NT2/D1 (cell line): ENCODE measurements at regions not wholly inside any gene's neighbourhood (a gene's known extent, or its start where the extent isn't known, plus 50 kb on each side); places are given as distances from the start of the nearest gene placed in this dataset.

Source experiments
- DNase-seq: peaks from one replicate; pipeline ENCODE4 v3.0.0-alpha.2; 2011; ENCODE audit warnings: low read depth, low spot score
- H3K27me3 ChIP-seq: 2 replicates; pipeline ENCODE4 v1.6.0; 2011; ENCODE audit warnings: mild to moderate bottlenecking; ENCODE audit not compliant: insufficient read length, insufficient read depth
- H3K36me3 ChIP-seq: 2 replicates; pipeline ENCODE4 v1.6.1; 2011; ENCODE audit warnings: mild to moderate bottlenecking, low read length, mixed read lengths; ENCODE audit not compliant: insufficient read depth, insufficient read length
- H3K4me1 ChIP-seq: 2 replicates; pipeline ENCODE4 v1.5.1; 2011; ENCODE audit not compliant: insufficient read depth, insufficient read length
- H3K4me3 ChIP-seq: 2 replicates; pipeline ENCODE4 v1.5.1; 2011; ENCODE audit warnings: low read depth; ENCODE audit not compliant: insufficient read length
- H3K9ac ChIP-seq: 2 replicates; pipeline ENCODE4 v1.6.0; 2011; ENCODE audit warnings: low read depth; ENCODE audit not compliant: insufficient read length
- H3K9me3 ChIP-seq: 2 replicates; pipeline ENCODE4 v1.5.1; 2011; ENCODE audit warnings: mild to moderate bottlenecking, low read length; ENCODE audit not compliant: insufficient read depth
- SUZ12 ChIP-seq: IDR thresholded peaks from 2 replicates; pipeline ENCODE4 v1.6.1; 2011; ENCODE audit not compliant: insufficient read length, insufficient read depth; ENCODE audit errors: extremely low read depth
- YY1 ChIP-seq: IDR thresholded peaks from 2 replicates; pipeline ENCODE4 v1.6.1; 2011; ENCODE audit not compliant: insufficient read length, insufficient read depth
- ZNF274 ChIP-seq: IDR thresholded peaks from 2 replicates; pipeline ENCODE4 v1.6.1; 2011; ENCODE audit warnings: mild to moderate bottlenecking, low read depth, low read length

DNA sequence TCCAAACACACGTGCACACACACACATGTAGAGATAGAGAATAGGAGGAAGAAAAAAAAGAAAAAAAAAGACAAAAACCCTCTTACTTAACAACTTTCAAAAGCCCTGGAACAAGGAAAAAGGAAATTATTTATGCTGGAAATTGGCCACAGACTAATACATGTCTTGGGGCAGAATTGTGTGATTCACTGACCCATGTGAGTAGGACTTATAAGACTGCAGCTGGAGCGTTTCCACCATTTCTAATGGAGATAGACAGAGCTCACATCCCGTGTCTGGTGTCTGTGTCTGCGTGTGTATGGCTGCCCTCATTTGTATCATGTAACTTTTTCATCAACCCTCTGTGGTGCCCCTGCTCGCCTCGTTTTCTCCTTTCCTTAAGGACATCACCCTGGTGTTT is 99.8 kb upstream of the PDE10A start:
- Histone ChIP-seq H3K27me3 (no peaks in the 10 kb centered on the region), H3K36me3 (no peaks in the 10 kb centered on the region), H3K9me3 (peaks cover 8% of the 10 kb centered on the region; the same call in 1 of the 2 replicates), H3K4me3 (no peak overlapping the region), H3K4me1 (no peaks in the 10 kb centered on the region), H3K9ac (no peak overlapping the region)
- no peak for TF ChIP-seq YY1
- TF ChIP-seq SUZ12, result no peak
- no peak for TF ChIP-seq ZNF274
- DNase-seq, result no peak

GRCh38 chr6:165762125-165762524 is 99.1 kb upstream of the PDE10A start:
- Histone ChIP-seq H3K4me1 (no peaks in the 10 kb centered on the region), H3K27me3 (no peaks in the 10 kb centered on the region), H3K9ac (no peak overlapping the region), H3K4me3 (no peak overlapping the region), H3K36me3 (no peaks in the 10 kb centered on the region), H3K9me3 (peaks cover 8% of the 10 kb centered on the region; the same call in 1 of the 2 replicates)
- DNase-seq, result no peak
- no peak for TF ChIP-seq ZNF274
- no peak for TF ChIP-seq YY1
- TF ChIP-seq SUZ12, result no peak

- Histone ChIP-seq H3K27me3 (no peaks in the 10 kb centered on the region), H3K4me3 (no peak overlapping the region), H3K36me3 (no peaks in the 10 kb centered on the region), H3K9me3 (peaks cover 8% of the 10 kb centered on the region; the same call in 1 of the 2 replicates), H3K4me1 (peaks cover under 1% of the 10 kb centered on the region), H3K9ac (no peak overlapping the region)
- DNase-seq, result no peak
- TF ChIP-seq YY1 (no peak), SUZ12 (no peak), ZNF274 (no peak)
Measured at GRCh38 chr6:165760803-165761185, 97.8 kb upstream of the PDE10A start.

GRCh38 chr6:165760126-165760802 is 97.2 kb upstream of the PDE10A start:
- Histone ChIP-seq H3K27me3 (no peaks in the 10 kb centered on the region), H3K4me1 (peaks cover 2% of the 10 kb centered on the region), H3K9ac (no peak overlapping the region), H3K36me3 (no peaks in the 10 kb centered on the region), H3K4me3 (no peak overlapping the region), H3K9me3 (peaks cover 8% of the 10 kb centered on the region; the same call in 1 of the 2 replicates)
- DNase-seq, result no peak
- TF ChIP-seq ZNF274 (no peak), YY1 (no peak), SUZ12 (no peak)

DNA sequence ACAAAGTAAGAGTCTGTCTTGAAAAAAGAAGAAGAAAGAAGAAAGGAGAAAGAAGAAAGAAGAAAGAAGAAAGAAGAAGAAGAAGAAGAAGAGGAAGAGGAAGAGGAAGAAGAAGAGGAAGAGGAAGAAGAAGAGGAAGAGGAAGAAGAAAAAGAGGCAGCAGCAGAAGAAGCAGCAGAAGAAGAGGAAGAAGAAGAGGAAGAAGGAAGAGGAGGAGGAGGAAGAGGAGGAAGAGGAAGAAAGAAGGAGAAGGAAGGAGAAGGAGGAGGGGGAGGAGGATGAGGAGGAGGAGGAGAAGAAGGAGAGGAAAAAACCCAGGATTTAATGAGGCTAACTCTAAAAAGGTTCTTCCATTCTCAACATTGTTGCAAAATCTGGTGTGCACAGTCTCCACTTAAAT is 95.4 kb upstream of the PDE10A start:
- peaks cover 8% of the 10 kb centered on the region; the same call in 1 of the 2 replicates for H3K9me3 ChIP-seq
- TF ChIP-seq YY1 (no peak), SUZ12 (no peak), ZNF274 (no peak)
- no peak overlapping the region for H3K4me3 ChIP-seq
- H3K9ac ChIP-seq, result no peak overlapping the region
- H3K36me3 ChIP-seq, result no peaks in the 10 kb centered on the region
- H3K4me1 ChIP-seq, result peaks cover 2% of the 10 kb centered on the region
- H3K27me3 ChIP-seq, result no peaks in the 10 kb centered on the region
- no peak for DNase-seq

DNA sequence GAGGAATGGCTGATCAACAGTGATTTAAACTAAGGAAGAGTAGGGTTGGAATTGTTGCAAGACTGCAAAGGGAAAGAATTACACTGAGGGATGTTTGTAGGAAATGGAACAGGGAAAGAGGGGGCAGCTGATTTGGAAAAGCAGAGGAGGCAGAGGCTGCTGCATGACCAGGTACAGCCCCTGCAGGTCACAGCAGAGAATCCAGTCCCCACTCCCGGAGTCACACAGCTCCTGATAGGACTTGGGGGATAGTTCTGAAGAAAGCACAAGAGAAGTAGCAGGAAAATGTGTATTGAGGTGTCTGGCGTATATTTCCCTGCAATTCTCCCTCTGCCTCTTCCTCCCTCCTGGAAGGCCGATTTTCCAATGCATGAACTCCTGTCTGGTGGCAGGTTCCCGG is 92.5 kb upstream of the PDE10A start:
- Histone ChIP-seq H3K36me3 (no peaks in the 10 kb centered on the region), H3K9me3 (no peaks in the 10 kb centered on the region), H3K27me3 (no peaks in the 10 kb centered on the region), H3K9ac (no peak overlapping the region), H3K4me1 (peaks cover 2% of the 10 kb centered on the region), H3K4me3 (no peak overlapping the region)
- DNase-seq, result no peak
- TF ChIP-seq ZNF274 (no peak), YY1 (no peak), SUZ12 (no peak)

- DNase-seq, result no peak
- TF ChIP-seq SUZ12 (no peak), ZNF274 (no peak)
- no peaks in the 10 kb centered on the region for H3K9me3 ChIP-seq
- no peaks in the 10 kb centered on the region for H3K27me3 ChIP-seq
- no peak overlapping the region for H3K9ac ChIP-seq
- peaks cover 2% of the 10 kb centered on the region for H3K4me1 ChIP-seq
- H3K36me3 ChIP-seq, result no peaks in the 10 kb centered on the region
- H3K4me3 ChIP-seq, result no peak overlapping the region
Measured at GRCh38 chr6:165753506-165753905, 90.5 kb upstream of the PDE10A start.

DNA sequence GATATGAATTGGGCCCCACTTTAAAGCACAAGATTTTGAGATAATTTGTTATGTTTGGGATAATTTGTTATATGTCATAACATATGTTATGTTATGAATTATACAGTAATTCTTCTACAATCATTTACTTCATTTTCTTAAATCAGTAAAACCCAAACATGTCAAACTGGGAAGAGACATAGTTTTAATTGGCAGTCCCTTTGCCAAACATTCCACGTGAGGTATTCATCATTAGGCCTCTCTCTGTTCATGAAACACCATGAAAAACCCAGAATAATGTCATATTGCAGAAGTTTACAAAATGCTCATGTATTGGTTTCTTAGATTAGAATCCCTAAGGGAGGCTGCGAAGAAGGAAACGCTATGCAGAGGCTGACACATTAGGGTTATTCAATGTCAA is 89.4 kb upstream of the PDE10A start:
- TF ChIP-seq YY1, result no peak
- TF ChIP-seq SUZ12, result no peak
- no peak for TF ChIP-seq ZNF274
- H3K9me3 ChIP-seq, result no peaks in the 10 kb centered on the region
- H3K4me1 ChIP-seq, result peaks cover 2% of the 10 kb centered on the region
- no peaks in the 10 kb centered on the region for H3K27me3 ChIP-seq
- H3K9ac ChIP-seq, result no peak overlapping the region
- H3K4me3 ChIP-seq, result no peak overlapping the region
- no peak for DNase-seq
- no peaks in the 10 kb centered on the region for H3K36me3 ChIP-seq
